ENCODE measurements at regions not wholly inside any gene's neighbourhood (a gene's known extent, or its start where the extent isn't known, plus 50 kb on each side); places are given as distances from the start of the nearest gene placed in this dataset.

- Histone ChIP-seq H2AFZ (ENCODE audit: low read depth, low read length) (no peak overlapping the region), H3K4me1 (replicated peaks in 1 of 2; ENCODE audit: control insufficient read depth in 2 of 2, insufficient read depth in 2 of 2, low read length in 2 of 2) (no peaks in the 10 kb centered on the region), H3K9me3 (replicated peaks; ENCODE audit: control insufficient read depth, insufficient read depth, low read depth, low read length) (no peaks in the 10 kb centered on the region), H4K20me1 (replicated peaks; ENCODE audit: control insufficient read depth, insufficient read depth, low read length) (no peaks in the 10 kb centered on the region), H3K36me3 (ENCODE audit: control insufficient read depth, insufficient read depth, low read length) (no peaks in the 10 kb centered on the region), H3K79me2 (ENCODE audit: control insufficient read depth, insufficient read depth, low read length) (no peaks in the 10 kb centered on the region), H3K9me1 (ENCODE audit: control insufficient read depth, insufficient read depth, low read length) (no peaks in the 10 kb centered on the region), H3K27ac (ENCODE audit: extremely low read depth, low read depth, low read length) (no peak overlapping the region), H3K9ac (ENCODE audit: insufficient read depth in 1 of 2, low read depth in 2 of 2, low read length in 2 of 2) (no peak overlapping the region), H3K4me3 (no peak overlapping the region), H3K4me2 (ENCODE audit: insufficient read depth, low read length) (no peak overlapping the region), H3K27me3 (ENCODE audit: control insufficient read depth in 2 of 2, insufficient read depth in 2 of 2, low read length in 2 of 2) (peaks cover 0 to 4% of the 10 kb centered on the region in 2 experiments; a peak in 1 of 5 replicates)
- no TSS peak for BruUV-seq (replicated peaks)
- DNase-seq (ENCODE audit: extremely low read depth in 1 of 4, low spot score in 3 of 4) (no peak), ATAC-seq (no peak), FAIRE-seq (no peak)
- intact Hi-C loops (cut with micrococcal nuclease), result no loop called here
- in situ Hi-C loops (cut with MboI), result no loop called here
- POLR2A ChIA-PET, result interaction anchor here (0.8 to 1.0 kb wide), 2 partner anchors 19 to 357 kb away, joined by 3 read pairs; no protein-coding TSS in a partner anchor
- WGBS (ENCODE audit: insufficient coverage, low coverage, missing lambda C conversion rate), result 2% methylated on average over 3 of the region's 3 CpGs
- CTCF ChIA-PET (ENCODE audit: low intra/inter-chr PET ratio), result no interaction called here
- TF ChIP-seq XRCC4 (IDR thresholded peaks at IDR 0.05; ENCODE audit: extremely low read depth, insufficient read depth, insufficient read length) (no peak), SAP30 (IDR thresholded peaks at IDR 0.05; ENCODE audit: borderline replicate concordance, insufficient read depth, low read depth, low read length, poor library complexity, severe bottlenecking) (no peak), KLF13 (tag; IDR thresholded peaks at IDR 0.05; ENCODE audit: borderline replicate concordance, low read depth) (no peak), ZBTB5 (IDR thresholded peaks at IDR 0.05) (no peak), ERF (CRISPR knock-in tag; IDR thresholded peaks at IDR 0.05) (no peak), PHF8 (IDR thresholded peaks at IDR 0.05; ENCODE audit: borderline replicate concordance, low read length) (no peak), ZNF395 (CRISPR knock-in tag; IDR thresholded peaks at IDR 0.05) (no peak), CBX3 (IDR thresholded peaks at IDR 0.05; ENCODE audit: borderline replicate concordance in 1 of 2, low read length in 2 of 2) (no peak)
These were observed 125.9 kb downstream of the MOBP start for GRCh38 chr3:39593341-39593740.

All from K562 (cell line).